ENCODE measurements at regions not wholly inside any gene's neighbourhood (a gene's known extent, or its start where the extent isn't known, plus 50 kb on each side); places are given as distances from the start of the nearest gene placed in this dataset.

DNA sequence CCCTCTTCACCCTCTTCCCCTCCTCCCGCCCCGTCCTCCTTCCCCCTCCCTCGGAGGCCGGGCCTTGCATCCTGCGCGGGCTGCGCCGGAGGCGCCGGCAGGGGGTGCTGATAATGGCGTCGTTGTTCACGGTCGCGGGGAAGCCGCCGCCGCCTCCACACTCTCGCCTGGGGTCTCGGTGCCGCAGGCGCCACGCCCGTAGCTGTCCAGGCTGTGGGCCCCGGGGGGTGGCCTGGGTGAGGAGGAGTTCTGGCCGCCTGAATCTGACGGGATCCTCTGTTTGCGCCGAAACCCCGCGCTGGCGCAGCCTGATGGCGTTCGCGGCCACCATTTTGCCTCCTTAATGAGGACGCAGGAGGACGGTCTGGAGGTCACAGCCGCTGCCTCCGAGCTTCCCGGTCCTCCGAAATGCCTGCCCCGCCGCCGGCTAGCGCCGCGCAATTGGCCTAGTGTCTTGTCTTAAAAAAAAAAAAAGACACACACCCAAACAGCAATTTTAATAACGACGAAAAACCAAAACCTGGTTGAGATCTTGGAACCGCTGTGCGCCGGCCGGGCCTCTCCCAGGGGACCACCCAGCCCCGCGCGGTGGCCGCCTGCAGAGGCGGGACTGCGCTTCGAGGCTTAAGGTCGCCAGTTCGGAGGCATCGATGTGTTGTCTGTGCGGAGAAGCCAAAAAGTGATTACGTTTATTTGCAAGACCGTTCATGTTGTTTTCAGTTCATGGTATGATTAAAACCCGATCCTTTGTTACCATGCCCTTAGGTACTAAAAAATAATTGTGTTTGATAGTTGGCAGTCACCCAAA is 106.6 kb upstream of the HNRNPU start (continued):
- no peak for TF ChIP-seq SKIL (IDR thresholded peaks at IDR 0.05; ENCODE audit: low read depth, poor library complexity, severe bottlenecking)
- TF ChIP-seq, protein P1, sequence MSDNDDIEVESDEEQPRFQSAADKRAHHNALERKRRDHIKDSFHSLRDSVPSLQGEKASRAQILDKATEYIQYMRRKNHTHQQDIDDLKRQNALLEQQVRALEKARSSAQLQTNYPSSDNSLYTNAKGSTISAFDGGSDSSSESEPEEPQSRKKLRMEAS (IDR thresholded peaks at IDR 0.05; ENCODE audit: low read depth, low read length), result 0 out of 2 replicates have a peak, but pooled peaks have one; percentile 9
- TF ChIP-seq TCF12 (IDR thresholded peaks at IDR 0.05; ENCODE audit: low read depth, low read length), result 0 out of 2 replicates have a peak, but pooled peaks have one; percentile 7
- no peak for TF ChIP-seq NR2C2 (IDR thresholded peaks at IDR 0.05; ENCODE audit: borderline replicate concordance, control insufficient read depth, insufficient read length, low read depth)
- peak; percentile 19; the same call in 1 of the 2 replicates for TF ChIP-seq MYB (IDR thresholded peaks at IDR 0.05; ENCODE audit: borderline replicate concordance, low read depth, low read length)
- TF ChIP-seq WRNIP1 (IDR thresholded peaks at IDR 0.05; ENCODE audit: borderline replicate concordance, low read depth, low read length), result no peak
- peak; percentile 75 for TF ChIP-seq TARDBP (IDR thresholded peaks at IDR 0.05; ENCODE audit: borderline replicate concordance)
- TF ChIP-seq ZNF592 (IDR thresholded peaks at IDR 0.05), result peak; percentile 84; the same call in 1 of the 2 replicates
- TF ChIP-seq STAT3 (IDR thresholded peaks at IDR 0.05; ENCODE audit: low read depth, low read length), result no peak
- no peak for TF ChIP-seq CEBPB (IDR thresholded peaks at IDR 0.05; ENCODE audit: borderline replicate concordance in 1 of 2, low read depth in 2 of 2, low read length in 2 of 2)
- TF ChIP-seq SUPT20H (IDR thresholded peaks at IDR 0.05; ENCODE audit: borderline replicate concordance, control insufficient read depth, low read depth, low read length), result no peak
- TF ChIP-seq RFX5 (IDR thresholded peaks at IDR 0.05; ENCODE audit: low read depth, low read length), result no peak
- TF ChIP-seq REST (IDR thresholded peaks at IDR 0.05; ENCODE audit: low read depth, low read length), result no peak
- TF ChIP-seq PKNOX1 (IDR thresholded peaks at IDR 0.05), result no peak; the same call in 1 of the 2 replicates
- TF ChIP-seq POLR2AphosphoS2 (IDR thresholded peaks at IDR 0.05; ENCODE audit: low read depth, low read length), result peak; percentile 77; the same call in 1 of the 2 replicates
- TF ChIP-seq ZNF24 (IDR thresholded peaks at IDR 0.05), result no peak
- peak; percentile 99 for TF ChIP-seq CREM (IDR thresholded peaks at IDR 0.05; ENCODE audit: low read depth)
- peak; percentile 24; the same call in 1 of the 2 replicates for TF ChIP-seq RAD21 (IDR thresholded peaks at IDR 0.05; ENCODE audit: insufficient read depth, low read depth, low read length)
